HG03354 (cell line): ENCODE measurements at regions not wholly inside any gene's neighbourhood (a gene's known extent, or its start where the extent isn't known, plus 50 kb on each side); places are given as distances from the start of the nearest gene placed in this dataset.

Source experiments
- ATAC-seq: cut with Tn5 transposase; IDR thresholded peaks from one replicate; pipeline ENCODE4 v1.9.1; 2021; ENCODE audit warnings: mild to moderate bottlenecking; ENCODE audit not compliant: unreplicated experiment, poor library complexity, severe bottlenecking

DNA sequence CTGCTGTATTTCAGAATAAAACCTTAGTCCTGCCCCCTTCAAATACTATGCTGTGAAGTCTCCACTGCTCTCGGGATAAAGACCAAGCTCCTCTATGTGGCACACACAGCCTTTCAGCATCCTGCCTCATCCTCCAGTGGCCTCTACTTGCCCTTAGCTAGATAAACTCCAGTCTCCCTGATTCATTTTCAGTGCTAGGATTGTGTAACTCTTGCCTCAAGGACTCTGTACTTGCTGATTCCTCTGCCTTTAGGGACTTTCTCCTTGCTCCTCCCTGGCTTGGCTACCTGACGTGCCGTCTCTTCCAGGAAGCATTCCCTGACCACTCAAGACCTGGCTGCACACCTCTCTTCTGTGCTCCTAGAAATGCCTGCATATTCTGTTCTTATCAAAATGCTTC is 416.7 kb downstream of the MTX2 start:
- ATAC-seq: no peak

DNA sequence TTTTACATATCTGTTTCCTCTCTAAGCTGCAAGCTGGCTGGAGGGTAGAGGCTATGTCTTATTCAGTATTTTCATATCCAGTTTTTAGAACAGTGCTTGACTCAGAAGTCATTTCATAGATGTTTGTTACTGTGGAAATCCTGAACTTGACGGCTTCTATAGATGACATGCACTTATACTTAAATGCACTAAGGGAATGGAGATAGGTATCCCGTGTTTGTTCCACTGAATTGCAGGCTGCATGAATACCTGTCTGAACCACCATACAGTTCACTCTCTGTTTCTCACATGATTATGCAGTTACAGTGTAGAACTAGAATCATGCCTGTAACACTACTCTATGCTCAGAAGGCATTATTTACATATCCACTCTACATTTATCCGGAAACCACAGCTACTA is 417.1 kb downstream of the MTX2 start:
- ATAC-seq: no peak

DNA sequence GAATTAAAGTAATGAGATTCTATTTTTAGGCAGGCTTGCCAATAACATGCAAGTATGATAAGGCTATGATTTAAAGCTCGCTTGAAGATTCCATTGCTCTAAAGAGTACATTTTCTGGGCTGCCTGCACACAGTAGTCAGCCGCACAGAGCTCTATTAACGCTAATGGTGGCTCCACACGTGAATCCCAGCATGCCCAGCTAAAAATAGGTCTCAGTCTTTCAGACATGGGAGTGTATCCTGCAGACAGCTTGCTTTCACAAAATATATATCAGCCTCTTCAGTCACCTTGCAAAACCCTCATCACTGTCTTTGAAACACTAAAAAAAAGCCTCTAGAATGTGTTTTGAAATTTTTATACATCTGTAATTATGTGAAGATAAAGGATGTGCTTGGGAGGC is 418.1 kb downstream of the MTX2 start:
- ATAC-seq: no peak

DNA sequence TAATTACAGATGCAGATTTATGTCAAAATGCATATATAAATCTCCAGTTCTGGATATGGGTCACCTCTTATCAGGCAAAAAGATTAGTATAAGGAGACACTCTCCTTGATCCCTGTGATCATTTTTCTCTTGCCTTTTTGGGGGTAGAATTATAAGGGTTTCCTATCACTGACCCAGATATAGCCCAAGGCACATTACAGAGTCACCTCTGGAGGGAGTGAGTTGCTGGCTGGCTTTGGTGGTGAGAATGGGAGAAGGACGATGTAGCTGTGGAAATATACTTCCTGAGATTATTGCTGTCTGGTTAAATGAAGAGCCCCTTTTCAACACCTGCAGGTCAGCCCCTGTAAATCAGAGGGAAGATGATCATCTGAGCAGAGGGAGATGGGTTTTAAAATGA is 418.7 kb downstream of the MTX2 start:
- no peak for ATAC-seq

DNA sequence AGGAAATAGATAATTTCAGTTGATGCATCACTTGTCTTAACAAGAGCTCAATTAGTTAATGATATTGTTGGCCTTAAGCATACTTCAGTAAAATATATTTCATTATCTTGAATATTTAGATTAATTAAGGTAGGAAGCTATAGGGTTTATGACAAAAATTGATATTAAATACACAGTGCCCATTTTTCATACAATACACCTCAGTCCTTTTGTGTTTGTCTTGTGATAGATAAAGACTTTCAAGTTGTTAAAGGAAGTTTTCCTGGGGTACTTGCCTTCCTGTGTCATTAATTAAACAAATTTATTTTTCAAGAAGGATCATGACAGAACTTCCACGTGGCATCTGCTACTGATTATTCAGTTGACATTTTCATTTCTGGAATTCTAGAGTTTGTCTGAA is 420.5 kb downstream of the MTX2 start:
- ATAC-seq: no peak

DNA sequence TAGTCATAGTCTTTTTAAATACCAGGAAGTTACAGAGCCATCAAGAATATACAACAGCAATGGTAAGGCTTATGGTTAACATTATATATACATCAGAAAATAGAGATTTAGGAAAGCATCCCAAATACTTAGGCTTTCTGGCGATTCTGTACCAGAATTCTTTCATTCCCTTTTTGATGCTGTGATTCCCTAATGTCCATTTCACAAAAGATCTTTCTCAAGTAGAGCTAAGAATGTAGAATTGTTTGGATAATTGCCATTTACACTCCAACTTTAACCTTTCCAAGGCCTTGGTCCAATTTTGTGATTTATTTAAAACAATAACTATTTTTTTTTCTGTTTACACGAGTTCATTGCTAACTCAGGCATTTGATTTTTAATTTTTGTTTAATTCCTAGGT is 422.2 kb downstream of the MTX2 start:
- ATAC-seq: no peak

DNA sequence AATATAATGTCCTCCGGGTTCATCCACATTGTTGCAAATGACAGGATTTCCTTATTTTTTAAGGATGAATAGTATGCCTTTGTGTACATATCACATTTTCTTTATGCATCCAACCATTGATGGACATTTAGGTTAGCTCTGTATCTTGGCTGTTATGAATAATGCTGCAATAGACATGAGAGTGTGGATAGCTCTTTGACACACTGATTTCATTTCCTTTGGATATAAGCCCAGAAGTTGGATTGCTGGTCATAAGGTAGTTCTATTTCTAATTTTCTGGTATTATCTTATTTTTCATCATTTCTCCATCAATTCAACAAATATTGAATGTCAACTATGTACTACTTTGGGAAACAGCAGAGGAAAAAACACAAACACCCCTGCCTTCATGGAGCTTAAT is 423.3 kb downstream of the MTX2 start:
- no peak for ATAC-seq

DNA sequence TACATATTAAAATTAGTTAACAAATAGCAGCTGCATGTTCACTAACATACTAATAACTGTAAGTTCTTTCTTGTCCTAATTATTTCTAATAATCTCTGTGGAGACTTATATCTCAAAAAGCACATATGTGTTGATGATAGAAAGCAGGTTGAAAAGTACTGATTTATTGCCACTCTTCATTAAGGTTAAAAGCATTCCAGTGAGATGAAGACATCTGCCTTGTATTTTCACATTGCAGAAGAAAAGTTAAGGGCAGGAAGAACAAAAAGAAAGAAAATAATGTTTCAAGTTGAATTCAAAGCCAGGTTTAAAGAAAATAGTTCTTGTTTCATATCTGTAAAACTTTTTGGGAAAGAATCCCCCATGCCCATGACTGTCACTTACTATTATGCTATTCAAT is 429.9 kb downstream of the MTX2 start:
- no peak for ATAC-seq

DNA sequence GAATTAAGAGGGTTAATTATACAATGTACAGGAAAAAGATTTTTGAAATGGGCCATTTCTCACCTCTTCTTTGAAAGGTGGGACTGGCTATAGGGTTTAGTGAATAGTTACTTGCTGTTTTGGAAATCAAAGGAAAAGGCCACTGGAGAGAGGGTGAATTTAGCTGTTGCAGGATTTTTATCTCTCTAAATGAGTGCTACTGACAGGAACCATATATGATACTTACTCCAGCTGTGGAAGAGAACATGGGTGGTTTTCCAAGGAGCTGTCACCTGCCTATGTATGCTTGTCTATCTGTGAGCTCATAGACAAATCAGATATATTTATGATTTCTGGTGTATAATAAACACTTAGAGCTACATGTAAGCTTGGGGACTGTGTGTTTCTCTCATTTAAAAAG is 430.4 kb downstream of the MTX2 start:
- no peak for ATAC-seq

DNA sequence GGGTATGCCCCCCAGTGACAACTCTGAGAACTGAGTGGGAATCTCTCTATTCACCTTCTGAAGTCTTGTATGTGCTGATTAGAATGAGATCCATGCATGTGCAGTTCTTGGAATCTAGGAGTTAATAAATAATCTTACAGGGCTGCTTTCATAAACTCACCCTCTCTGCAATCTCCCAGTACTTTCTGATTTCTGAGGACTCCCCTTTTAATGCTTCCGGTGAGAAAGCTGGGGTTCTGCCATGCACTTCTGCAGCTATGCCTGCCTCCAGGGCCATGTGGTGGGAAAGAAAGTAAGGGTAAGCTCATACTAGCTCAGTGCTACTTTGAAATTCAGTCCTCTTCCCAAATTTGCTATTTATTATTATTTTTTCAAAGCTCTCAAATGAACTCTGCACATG is 432.9 kb downstream of the MTX2 start:
- ATAC-seq: no peak

DNA sequence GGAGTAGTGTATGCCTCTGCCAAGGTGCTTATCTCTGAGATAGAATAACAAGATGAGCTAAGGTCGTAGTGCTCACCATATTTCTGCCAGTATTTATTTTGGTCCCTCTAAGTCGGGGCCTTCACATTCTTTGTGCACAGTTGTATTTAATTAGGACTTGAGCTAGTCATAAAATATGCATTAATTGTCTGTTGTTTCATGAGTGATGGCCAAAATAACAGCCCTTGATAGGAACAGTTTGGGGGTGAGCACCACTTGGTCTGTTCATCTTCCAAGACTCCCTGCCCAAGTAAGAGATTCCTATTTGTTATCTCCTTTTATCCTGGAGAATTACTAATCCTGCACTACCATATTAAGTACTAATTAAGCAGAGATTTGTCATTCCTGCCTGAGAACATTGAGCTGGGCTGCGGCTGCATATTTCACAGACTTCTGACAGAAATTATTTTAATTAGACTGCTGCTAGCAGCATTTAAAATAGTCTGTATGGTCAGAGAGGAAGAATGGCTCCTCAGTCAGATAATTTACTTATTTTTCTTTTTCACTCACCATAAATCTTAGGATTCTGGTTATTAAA is 435.1 kb downstream of the MTX2 start:
- no peak for ATAC-seq

DNA sequence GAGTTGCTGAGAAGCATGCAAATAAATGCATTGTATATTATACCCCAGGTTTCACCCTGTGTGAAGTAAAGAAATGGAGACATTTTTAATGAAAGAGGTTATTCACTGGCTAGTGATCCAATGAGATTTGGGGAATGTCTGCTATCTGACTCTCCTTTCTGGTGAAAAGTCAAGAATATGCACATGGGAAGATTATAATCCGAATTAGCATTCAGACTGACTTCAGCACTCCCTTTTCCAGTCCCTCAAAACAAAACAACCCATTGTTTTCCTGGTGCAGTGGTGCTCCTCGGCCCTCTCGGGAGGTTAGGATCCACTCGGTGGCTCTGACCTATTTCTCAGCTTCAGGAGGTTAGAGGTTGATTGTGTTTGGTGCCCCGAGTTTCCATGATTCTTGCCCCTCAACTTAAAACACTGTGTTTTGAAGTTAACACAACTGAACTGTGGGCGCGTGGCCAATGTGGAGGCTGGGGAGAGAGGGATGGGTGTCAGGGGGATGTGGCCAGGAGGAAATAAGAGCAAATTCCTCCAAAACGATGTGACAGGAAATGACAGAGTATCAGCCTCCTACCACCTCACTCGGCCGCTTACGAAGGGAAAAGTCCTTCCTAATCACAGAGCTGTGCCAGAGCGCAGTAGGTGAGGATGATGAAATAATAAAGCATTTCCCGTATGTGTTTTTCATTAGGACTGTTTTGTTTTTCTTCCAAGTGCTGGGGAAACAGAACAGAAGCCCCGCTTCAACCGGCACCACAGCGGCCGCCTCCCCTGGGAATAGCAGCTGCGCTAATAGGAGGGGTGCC is 440.1 kb downstream of the MTX2 start:
- ATAC-seq: no peak

DNA sequence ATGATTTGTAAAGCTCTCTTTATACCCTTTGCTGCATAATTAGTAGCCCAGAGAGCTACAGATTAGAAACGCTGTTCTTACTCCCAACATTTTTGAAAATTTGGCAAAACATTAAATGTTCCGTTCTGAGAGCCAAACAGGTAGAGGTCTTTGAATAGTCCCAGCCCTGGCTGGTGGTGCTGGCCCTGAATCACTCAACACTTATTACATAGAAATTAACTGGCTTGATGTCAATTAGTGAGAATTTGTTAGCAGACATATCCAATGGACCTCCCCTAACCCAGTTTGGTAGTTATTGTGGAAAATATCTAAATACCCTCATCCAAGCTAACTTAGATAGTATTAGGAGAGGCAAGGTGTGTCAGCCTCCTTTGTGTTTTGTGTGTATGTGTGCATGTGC is 440.7 kb downstream of the MTX2 start:
- no peak for ATAC-seq

DNA sequence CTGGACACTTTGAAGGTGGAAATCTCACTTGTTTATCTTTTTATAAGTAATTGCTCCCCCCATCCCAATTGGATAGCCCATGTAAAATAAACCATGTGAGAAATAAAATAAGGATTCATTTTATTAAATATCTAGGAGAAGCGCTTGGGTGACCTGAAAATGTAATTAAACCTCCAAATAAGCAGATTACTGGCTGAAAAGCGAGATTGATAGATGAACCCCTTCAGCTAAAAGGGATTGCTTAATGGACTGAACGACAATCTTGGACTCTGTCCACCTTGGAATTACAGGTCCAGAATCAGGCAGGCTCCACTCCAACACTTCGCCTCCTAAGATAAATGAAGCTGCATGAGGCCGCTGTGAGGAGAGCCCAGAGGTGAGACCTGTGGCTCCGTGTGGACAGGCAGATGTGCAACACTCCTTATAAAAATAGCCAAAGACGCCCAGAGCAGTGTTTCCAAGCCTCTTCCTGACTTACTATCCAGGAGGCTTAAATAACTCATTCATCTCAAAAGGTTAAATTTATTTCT is 441.5 kb downstream of the MTX2 start:
- no peak for ATAC-seq

DNA sequence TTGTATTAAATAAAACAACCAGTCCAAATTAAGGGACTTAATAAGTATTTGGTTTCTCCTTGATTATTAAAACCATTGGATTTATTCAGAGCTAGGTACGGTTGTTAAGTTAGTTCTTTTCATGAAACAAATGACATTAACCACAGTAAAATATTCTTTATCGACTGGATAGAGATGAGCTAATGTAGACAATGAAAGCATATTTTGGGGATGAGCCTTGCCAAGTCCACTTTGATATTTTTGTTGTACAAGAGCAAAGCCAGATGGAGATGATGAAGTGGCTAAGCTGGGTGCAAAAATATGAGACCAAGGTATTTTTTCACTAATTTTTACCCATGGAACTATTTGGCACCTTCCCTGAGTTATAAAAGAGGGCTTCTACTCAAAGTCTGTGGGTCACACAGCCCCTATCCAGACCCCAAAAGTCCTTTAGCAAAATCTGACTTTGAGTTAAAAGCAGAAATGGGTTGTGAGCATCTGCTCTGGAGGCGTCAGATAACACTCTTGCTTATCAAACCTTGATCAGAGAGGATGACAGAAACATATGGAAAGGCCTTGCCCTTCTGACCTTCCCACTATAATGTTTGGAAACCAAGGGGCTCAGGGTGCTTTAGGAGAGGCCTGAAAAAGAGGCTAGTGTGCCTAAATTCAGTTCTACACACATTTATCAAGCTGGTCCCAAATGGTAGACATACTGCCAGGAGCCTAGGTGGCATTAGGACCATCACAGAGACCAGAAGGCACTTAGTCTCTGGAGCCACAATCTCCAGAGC is 456.8 kb downstream of the MTX2 start:
- ATAC-seq: no peak

DNA sequence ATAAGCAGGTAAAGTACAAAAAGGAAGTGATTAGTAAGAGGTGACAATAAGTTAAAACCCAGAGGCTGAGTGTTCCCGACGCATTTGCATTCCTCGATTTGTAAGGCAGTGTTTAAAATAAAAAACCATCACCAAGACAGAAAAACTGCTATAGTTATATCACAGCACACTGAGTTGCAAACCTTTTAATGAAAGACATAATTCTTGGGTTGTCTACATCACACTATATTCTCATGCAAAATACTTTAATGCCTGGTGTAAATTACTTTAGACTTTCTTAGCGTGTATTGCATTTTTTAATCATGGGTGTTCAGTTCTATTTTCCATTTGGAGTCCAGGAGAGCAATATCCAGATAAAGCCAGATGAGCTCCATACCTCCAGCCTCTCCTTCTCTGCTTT is 458.5 kb downstream of the MTX2 start:
- ATAC-seq: no peak

DNA sequence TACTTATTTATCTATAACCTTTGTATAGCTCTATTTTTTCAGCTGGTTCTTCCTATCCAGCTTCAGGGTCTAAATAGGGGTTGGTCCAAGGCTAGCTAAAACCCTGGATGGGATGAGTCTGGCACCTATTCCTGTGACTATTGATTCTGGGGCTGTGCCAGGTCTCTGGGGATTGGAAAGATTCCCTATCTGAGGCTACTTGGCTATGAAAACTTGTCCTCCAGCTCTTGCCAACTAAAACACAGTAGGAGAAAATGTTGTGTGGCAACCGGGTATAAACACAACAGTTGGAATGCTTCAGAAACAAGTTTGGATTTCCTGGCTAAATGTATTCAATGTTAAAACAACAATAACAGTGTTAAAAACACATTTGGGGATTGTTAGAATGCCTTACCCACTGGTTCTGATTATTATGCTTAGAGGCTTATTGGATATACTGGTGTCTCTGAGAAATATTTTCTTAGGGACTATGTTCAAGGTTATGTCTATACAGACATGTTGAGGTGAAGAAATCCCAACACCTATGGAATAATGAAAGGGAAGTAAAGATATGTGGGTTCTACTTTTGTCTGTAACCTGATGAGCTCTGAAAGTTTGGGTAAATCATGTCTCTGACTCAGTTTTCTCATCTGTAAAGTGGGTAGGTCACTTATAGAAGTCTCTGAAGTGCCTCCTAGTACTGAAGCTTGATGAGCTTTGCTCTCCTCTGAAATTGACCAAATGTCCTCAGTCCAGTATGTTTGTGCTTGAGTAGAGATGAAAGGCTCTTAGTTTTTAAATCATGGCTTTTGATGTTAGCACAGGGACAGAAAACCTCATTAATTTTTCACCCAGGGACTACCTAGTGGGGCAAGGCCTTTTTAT is 460.7 kb downstream of the MTX2 start:
- no peak for ATAC-seq

DNA sequence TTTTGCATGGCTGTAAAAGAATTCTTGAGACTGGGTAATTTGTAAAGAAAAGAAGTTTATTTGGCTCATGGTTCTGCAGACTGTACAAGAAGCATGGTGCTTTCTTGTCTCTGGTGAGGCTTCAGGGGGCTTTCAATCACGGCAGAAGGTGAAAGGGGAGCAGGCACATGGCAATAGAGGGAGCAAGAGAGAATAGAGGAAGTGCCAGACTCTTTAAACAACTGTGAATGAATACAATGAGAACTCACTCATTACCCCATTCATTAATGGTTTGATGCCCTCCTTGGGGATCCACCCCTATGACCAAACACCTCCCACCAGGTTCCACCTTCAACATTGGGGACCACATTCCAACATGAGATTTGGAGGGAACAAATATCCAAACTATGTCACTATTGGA is 463.5 kb downstream of the MTX2 start:
- ATAC-seq: no peak

DNA sequence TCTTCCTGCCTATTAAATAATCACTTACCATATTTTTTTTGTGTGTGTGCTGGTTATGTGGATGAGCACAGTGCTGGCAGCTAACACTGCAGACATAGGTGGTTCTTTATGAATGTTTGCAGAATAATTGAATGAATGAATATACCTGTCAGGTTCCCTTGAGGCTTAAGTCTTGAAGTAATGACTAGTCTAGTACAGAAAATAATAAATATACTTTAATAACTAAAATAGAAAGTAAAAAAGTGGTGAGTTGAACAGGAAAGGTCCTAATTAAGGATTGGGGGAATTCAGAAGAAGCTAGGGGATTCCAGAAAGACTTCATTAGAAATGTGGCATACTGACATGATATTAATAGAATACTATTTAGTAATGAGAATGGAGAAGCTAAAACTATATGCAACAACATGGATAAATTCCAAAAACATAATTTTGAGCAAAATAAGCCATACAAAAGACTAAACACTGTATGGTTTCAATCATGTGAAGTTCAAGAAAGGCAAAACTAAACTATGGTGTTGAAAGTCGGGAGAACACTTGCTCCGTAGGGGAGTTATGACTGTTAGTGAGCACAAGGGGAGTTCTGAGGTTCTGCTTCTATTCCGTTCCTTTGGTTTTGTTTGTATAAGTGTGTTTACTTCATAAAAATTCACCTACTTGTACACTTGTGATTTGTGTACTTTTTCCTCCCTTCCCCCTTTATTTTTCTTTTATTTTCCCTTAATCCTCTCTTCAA is 464.6 kb downstream of the MTX2 start:
- no peak for ATAC-seq
